MV-4-11 (cell line): ENCODE measurements at regions not wholly inside any gene's neighbourhood (a gene's known extent, or its start where the extent isn't known, plus 50 kb on each side); places are given as distances from the start of the nearest gene placed in this dataset.

Experiments
- DNase-seq: peaks from one replicate; lab custom pipeline; 2025; lab: John Stamatoyannopoulos, UW

DNA sequence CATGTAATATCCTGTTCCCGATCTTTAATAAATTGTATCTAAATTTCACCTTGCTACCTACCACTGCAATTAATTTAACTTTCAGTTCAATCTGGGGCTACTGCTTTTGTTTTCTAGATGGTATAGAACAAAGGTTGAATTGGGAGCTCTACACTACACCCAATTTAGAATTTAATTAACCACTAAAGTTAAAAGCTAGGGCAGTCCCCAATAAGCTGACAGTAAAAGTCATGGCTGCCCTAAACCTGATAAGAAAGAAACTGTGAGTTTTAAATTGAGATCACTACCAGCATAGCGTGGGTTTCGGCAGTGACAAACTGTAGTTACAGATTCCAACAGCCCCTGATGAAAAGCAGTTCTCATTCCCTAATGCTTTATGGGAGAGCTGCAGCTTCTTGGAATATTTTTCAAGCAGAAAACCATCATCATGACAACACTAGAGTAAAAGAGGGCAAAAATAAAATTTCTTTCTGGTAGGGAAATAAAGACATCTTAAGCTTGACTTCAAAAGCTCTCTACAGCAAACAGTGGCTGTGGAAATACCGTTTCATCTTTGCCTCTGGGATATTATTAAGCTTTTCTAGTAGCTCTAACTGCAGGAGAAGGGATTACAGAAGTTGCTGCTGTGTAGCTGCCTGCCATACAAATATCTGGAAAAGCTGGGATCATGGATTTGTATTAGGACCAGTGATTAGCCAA is 1372.1 kb downstream of the EPHA7 start:
- DNase-seq, result no peak

DNA sequence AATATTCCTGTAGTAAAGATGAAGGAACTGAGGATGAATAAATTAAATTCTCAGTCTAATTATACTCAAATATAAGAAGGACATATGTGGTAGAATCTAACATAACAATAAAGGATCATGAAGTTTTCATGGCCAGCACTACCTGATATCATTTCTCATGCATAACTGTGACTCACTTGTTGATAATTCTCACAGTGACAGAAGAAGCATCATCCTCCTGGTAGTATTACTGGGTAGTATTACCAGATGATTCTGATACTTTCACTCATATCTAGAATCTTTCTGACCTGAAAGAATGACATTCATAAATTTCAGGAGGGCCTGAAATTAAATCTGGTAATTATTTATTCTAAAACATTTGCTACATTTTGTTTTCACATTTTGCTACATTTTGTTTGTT is 1375.0 kb downstream of the EPHA7 start:
- no peak for DNase-seq

DNA sequence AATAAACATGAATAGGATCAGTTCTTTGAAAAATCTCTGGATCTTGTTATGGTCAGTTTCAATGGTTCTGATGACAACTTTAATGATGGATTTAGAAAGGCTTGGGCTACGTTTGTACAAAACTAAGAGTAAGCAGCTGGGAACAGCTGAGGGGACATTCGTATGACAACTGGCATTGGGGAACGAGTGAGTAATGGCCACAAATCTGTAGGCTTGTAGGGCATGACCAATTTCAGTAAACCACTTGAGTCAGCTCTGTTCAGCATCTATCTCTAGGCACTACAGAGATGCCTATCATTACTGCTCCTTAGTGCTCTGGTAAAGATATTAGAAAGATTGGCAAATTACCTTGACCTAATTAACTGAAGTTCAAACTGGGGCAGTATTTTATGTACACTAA is 1375.6 kb downstream of the EPHA7 start:
- DNase-seq, result no peak

DNA sequence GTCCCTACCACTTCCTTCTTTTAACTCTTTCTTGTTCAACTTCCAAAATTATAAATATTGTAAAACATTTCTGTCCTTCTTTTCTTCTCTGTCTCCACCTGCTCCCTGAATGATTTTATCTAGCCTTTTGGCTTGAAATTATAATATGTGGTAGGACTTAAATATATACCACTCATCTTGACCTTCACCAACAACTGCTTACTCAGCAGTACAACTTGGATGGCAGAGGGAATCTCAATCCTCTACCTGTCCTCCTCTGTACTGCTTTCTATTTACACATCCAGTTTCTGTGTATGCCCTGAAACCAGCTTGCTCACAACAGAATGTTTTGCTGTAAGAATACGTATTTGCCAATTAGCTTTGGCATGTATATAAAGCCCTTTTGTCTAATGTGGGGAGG is 1392.5 kb downstream of the EPHA7 start:
- DNase-seq, result no peak

DNA sequence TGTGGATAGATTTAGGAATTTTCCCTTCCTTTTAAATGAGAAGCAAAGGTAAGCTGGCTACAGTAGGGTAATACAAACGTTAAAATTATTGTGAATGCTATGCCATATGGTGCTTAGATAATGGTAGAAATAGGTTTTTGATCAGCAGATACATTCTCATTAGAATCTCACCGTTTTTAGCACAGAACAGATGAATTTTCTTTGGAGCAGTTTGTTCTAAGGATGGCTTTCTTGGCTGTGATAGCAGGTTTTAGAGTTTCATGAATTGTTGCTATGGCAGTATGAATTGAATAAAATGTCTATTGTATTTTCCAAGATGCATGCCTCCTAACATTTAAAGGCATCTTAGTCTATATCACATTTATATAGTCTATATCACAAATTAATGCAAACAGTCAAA is 1394.5 kb downstream of the EPHA7 start:
- DNase-seq, result no peak

DNA sequence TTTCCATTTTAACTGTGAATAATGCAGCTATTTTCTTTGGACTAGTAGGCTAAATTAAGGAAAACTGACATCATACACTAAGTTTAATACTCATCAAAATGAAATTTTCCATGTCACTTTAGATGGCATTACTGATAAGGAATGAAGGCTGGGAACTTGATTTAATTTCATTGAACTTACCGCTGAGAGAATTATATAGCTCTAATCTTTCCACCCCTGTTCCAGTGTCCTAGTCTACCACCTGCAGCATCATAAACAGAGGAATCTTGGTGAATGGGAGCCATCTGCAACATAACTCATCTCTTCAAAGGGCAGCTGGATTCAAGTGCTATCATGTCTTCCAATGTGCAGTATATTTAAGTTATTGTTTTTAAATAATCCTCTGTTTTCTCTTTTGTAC is 1395.2 kb downstream of the EPHA7 start:
- DNase-seq, result no peak

DNA sequence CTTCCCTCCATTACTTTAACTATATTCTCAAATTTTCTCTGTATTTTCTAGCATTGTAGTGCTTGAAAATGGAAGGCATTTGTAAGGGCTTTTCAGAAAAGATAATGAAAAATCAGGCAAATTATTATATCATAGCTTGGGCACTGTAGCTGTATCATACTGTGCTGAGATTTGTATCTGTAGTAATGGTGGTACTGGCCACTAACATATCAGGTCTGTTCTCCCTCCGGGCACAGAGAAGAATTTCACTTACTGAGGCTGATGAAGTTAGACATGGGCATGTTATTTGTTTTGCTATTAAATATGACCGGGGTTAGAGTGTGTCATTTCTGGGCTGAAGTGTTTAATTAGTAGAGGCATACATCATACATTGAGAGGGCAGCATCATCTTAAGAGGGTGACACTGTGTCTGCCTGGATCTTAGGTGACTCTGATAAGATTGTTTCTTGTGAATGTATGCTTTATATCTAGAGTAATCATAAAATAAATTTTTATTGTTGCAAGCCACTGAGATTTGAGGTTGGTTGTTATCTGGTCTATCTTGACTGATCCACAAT is 1395.9 kb downstream of the EPHA7 start:
- DNase-seq, result no peak

DNA sequence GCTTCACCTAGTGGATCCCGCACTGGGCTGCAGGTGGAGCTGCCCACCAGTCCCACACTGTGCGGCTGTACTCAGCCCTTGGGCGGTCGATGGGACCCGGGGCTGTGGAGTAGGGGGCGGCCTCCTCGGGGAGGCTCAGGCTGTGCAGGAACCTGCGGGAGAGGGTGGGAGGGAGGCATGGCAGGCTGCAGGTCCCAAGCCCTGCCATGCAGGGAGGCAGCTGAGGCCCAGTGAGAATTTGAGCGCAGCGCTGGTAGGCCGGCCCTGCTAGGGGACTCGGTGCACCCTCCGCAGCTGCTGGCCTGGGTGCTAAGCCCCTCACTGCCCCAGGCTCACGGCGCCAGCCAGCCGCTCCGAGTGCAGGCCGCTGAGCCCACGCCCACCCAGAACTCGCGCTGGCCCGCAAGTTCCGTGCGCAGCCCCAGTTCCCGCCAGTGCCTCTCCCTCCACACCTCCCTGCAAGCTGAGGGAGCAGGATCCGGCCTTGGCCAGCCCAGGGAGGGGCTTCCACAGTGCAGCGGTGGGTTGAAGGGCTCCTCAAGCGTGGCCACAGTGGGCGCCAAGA is 1407.6 kb downstream of the EPHA7 start:
- DNase-seq, result no peak

DNA sequence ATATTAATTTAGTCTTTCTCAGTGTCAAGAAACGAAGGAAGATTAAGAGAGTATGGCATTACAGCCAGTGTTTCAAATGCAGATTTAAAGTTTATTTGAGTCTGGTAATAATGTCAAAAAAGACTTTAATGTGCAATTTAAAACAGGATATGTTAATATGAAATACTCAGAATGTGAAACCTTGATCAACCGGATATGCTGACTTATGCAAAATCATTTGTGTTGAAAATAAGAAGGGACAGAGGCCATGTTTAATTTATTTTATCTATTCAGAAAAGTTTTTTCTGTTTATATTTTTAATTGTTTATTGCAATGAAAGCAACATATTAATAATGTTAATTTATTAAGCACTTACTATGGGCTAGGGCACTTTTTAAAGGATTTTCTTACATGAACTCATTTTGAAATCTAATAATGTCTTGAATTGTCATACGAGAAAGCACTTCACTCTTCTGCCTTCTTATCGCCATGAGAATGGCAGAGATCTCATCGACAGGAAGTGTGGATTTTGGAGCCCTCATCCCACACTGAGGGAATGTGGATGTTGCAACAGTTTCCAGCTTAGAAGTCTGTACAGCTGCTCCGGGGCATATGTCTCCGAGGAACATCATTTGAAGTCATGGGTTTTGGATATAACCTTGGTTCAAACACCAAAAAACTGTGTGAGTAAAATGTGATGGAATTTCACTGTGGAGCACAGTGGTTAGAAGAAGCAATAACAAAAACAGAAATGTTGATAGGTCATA is 1410.4 kb downstream of the EPHA7 start:
- DNase-seq, result no peak

DNA sequence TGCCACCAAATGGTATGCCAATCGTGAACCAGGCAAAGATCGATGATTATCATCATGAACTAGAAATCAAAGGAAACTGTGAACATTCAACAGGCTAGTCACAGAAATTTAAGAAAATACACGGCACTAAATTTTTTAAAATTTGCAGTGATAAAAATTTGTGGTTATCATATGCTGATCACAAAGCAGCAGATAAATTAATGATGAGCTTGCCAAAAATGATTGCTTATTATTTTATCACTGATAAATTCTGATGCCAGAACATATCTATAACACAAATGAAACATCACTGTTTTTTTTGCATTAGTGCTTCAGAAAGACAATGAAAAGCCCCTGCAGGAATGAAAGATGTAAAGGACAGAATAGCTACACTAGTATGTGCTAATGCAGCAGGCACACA is 1413.2 kb upstream of the MAP3K7 start:
- DNase-seq, result no peak

DNA sequence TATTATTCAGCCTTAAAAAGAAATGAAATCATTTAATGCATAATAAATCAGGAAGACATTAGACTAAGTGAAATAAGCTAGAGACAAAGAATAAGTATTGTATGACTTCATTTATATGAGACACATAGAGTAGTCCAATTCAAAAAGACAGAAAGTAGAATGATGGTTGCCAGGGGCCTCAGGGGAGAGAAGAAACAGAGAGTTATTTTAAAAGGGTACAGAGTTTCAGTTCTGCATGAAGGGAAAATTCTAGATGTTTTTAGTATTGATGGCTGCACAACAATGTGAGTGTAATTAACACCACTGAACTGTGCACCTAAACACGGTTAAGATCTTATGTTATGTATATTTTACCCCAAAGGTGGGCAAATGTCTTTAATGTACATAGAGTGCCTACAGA is 1407.9 kb upstream of the MAP3K7 start:
- DNase-seq, result no peak

DNA sequence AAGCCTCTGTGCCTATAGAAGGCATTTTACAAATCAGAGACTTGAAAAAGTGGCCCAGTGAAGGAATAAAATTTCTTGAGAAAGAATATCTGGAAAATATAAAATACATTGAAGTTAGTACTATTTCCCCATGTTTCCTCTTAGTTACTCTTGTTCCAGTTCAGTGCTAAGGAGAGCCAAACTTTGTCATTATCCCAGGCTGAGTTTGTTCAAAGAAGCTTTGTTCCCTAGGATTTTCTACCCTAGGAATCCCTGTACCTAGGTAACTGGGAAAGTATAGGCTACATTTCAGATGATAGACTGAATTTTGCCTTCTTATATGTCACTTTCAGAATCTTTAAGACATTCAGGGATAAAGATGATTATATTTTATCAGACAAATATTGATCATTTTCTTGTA is 1395.7 kb upstream of the MAP3K7 start:
- DNase-seq, result no peak

DNA sequence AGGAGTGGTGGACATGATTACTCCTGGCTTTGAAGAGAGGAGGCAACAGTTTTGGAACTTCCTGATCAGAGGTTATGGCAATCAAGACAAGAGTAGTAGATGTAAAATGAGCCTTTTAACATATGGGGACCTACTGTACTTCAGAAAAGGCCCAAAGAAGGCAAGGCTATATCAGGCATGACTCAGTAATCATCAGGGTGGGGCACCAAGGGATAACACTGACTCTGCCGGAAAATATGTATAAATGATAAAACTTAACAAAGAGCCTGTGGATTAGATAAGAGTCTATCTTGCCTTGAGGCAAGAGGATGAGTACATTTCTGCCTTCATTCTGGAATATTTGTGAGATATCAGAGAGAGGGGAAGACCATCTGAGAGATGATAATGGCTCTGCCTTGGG is 1389.9 kb upstream of the MAP3K7 start:
- DNase-seq, result no peak

DNA sequence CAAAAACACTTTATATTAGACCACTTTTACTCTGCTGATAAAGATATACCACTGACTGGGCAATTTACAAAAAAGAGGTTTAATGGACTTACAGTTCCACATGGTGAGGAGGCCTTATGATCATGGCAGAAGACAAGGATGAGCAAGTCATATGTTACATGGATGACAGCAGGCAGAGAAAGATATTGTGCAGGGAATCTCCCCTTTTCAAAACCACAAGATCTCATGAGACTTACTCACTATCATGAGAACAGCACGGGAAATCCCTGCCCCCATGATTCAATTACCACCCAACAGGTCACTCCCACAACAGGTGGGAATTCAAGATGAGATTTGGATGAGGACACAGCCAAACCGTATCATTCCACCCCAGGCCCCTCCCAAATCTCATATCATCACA is 1383.8 kb upstream of the MAP3K7 start:
- DNase-seq, result no peak

DNA sequence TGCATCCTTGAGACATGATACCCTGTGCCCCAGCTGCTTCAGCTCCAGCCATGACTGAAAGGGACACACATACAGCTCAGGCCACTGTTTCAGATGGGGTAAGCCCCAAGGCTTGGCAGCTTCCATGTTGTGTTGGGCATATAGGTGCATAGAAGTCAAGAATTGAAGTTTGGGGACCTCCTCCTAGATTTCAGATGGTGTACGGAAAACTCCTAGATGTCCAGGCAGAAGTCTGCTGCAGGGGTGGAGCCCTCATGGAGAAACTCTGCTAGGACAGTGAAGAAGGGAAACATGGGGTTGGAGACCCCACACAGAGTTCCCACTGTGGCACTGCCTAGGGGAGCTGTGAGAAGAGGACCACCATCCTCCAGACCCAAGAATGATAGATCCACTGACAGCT is 1379.0 kb upstream of the MAP3K7 start:
- DNase-seq, result no peak

DNA sequence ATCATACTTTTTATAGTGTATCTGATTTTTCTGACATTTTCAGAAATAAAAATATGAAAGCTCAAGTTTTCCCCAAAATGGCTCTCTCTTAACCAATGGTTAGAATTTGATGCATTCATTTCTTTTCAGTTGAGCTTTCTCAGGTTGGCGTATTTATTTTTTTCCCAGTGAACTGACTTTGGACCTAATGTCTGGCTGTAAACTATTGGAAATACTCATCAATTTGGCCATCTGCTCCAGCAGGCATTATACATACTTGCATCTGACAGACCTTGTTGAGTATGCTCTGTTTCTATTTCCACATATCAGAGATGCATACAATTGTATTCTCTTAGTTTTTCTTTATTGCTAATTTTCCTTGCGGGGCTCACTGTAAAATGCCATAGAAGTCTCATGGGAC is 1374.8 kb upstream of the MAP3K7 start:
- DNase-seq, result no peak

DNA sequence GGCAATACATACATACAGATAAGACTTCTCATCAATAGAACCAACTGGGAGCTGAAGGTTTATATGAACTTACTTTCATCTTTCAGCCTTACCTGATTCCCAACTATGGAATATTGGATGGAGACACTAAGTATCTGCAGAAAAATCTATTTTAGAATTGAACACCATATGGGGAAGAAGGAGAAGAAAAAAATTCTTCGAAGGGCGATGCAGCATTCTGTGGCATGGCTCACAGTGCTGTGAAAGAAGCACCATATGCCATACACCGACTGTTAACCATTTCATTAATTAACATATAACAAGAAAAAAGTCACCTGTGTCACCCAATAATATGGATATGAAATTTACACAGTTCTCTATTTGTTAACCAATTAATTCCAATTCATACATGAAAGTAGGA is 1374.4 kb upstream of the MAP3K7 start:
- DNase-seq, result no peak

DNA sequence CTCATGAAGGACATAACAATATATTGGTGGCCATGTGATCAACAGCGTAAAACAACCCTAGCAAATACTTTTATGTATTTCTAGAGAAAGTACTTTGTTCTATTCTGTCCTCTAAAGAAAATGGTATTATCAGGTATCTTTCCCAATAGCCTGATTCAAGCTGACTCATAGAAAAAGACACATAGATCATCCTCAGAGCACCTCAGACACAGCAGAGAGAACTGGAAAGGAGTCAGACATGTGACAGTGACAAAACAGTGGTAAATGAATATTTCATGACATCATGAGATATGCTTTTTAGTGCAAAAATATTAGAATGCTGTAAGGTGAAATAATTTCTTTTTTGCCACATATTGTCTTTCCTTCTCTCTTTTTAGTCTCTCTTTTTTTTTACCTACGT is 1355.0 kb upstream of the MAP3K7 start:
- no peak for DNase-seq

DNA sequence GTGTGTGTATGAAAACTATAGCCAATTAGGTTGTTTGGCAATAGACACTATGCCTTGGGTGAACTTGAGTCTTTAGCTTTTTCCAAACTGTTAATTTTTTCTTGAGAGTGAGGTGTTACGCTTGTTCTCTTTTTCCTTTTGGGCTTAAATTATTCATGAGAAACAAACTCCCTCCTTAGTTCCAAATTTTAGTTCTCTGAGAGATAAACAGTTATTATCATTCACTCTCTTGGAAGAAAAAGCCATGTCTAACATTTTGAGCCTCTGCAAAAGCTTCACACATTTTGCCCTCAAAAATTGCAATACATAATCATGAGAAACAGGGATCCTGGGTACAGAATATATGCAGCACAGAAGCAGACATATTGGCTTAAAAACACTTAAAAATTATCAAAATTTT is 1353.9 kb upstream of the MAP3K7 start:
- DNase-seq, result no peak

DNA sequence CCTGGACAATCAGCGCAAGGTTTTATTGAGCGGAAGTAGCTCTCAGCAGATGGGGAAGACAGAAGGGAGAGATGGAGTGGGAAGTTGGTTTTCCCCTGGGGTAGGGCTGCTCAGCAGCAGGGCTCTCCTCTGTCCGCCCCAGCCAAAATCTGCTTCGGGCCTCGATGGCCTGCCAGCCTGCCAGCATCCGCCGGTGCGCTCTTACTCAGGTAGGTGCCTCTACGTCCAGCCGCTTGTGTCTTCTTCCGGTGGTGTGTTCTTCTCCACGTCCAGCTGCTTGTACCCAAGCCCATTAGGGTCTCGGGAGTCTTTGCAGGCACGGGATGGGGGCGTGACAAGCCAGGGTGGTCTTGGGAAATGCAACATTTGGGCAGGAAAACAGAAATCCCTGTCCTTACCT is 1340.0 kb upstream of the MAP3K7 start:
- DNase-seq, result no peak

DNA sequence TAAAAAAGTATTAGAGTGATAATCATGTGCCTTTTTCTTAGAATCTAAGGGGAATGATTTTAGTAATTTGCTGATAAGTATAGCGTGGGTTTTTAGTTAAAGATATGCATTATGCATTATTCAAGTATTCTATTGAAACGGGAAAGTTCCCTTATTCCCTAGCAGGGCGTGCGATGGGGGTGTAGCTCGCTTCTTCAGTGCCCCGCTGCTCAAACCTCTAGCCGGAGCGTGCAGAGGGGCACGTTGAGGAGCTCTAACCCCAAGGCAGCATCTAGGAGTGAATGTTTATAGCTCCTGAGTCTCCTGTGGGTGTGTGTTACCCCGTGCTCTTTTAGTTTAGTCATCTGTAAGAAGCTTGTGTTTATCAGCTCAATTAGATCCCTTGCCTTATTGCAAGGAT is 1339.5 kb upstream of the MAP3K7 start:
- DNase-seq, result no peak

DNA sequence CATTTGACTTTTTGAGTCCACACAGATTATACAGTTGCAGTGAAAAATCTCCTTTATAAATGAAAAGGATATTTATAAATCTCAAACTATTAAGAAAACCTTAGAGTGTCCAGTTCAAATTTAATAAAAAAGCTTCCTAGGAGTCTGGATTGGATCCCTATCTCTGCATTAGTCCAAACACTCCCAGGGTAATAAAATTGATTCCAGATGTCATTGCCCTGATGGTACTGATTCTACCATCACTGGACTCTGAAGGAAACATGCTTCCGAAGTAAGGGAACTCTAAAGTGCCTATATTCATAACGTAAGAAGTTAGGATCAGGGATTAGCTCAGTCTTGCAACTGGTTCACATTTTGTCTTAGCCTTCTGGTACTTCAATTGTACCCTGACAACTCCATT is 1325.1 kb upstream of the MAP3K7 start:
- DNase-seq, result no peak

DNA sequence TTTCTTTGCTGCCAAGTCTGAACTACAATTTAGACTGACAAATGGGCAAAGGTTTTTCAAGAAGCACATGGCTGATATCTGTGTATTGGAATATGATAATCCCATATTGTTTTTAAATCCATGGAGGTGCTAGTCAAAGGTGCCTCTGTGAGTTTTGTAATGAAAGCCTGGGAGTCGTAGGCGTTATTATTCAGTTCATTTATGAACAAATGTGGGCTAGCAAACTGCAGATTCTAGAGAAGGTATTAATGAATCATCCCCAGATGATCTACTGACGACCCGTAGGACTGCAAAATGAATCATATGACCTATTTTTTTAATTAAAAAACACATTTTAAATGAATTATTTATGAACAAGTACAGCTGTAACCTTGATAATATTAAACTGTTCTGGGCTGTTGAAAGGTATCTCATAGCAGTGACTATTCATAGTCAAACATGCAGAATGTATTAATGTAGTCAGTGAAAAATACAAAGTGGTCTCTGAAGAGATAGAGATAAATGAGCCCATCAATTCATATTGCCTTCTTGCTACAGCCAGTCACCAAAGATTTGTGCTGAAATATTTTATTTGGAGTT is 1317.8 kb upstream of the MAP3K7 start:
- no peak for DNase-seq
